Smooth muscle cell (in vitro differentiated cells): ENCODE measurements at regions not wholly inside any gene's neighbourhood (a gene's known extent, or its start where the extent isn't known, plus 50 kb on each side); places are given as distances from the start of the nearest gene placed in this dataset.

Source experiments
- DNase-seq: peaks from one replicate; lab custom pipeline; 2025; ENCODE audit not compliant: unreplicated experiment; lab: John Stamatoyannopoulos, UW
- H2AFZ ChIP-seq: fragments of 200-600 bp; sonication (generic); 2 replicates; pipeline ENCODE4 v1.6.0; 2016; ENCODE audit warnings: antibody characterized with exemption, low read depth, mild to moderate bottlenecking
- H3F3A ChIP-seq: fragments of 200-600 bp; sonication (generic); 2 replicates; pipeline ENCODE4 v1.6.0; 2017; ENCODE audit warnings: antibody characterized with exemption, low read depth
- H3K27ac ChIP-seq: fragments of 200-600 bp; sonication (generic); 2 replicates; pipeline ENCODE4 v1.5.1; 2016; ENCODE audit warnings: low read depth, mild to moderate bottlenecking
- H3K27me3 ChIP-seq: fragments of 200-600 bp; sonication (generic); 2 replicates; pipeline ENCODE4 v1.6.1; 2016; ENCODE audit warnings: low read depth, mild to moderate bottlenecking
- H3K36me3 ChIP-seq: fragments of 200-600 bp; sonication (generic); 2 replicates; pipeline ENCODE4 v1.5.1; 2016; ENCODE audit warnings: low read depth
- H3K4me1 ChIP-seq: fragments of 200-600 bp; sonication (generic); 2 replicates; pipeline ENCODE4 v1.5.1; 2016; ENCODE audit warnings: low read depth
- H3K4me2 ChIP-seq: fragments of 200-600 bp; sonication (generic); 2 replicates; pipeline ENCODE4 v1.6.0; 2016; ENCODE audit warnings: mild to moderate bottlenecking
- H3K4me3 ChIP-seq: fragments of 200-600 bp; sonication (generic); 2 replicates; pipeline ENCODE4 v1.5.1; 2016; ENCODE audit warnings: mild to moderate bottlenecking
- H3K79me2 ChIP-seq: fragments of 200-600 bp; sonication (generic); 2 replicates; pipeline ENCODE4 v1.6.0; 2016; ENCODE audit warnings: low read depth, mild to moderate bottlenecking
- H3K9ac ChIP-seq: fragments of 200-600 bp; sonication (generic); 2 replicates; pipeline ENCODE4 v1.6.0; 2016; ENCODE audit warnings: low read depth
- H3K9me3 ChIP-seq: fragments of 200-600 bp; sonication (generic); replicated peaks from 2 replicates; pipeline ENCODE4 v1.5.1; 2016; ENCODE audit warnings: low read depth
- H4K20me1 ChIP-seq: fragments of 200-600 bp; sonication (generic); 2 replicates; pipeline ENCODE4 v1.6.0; 2016; ENCODE audit warnings: low read depth
- WGBS: methylation state at CpG from one replicate; pipeline ENCODE4 v1.1.7; 2016; ENCODE audit warnings: low lambda C conversion rate; 5-methylcytosine and 5-hydroxymethylcytosine counted together
- TF ChIP-seq, protein P1 (sequence below): fragments of 200-600 bp; sonication (generic); IDR thresholded peaks from 2 replicates; pipeline ENCODE4 v1.5.1; 2017; ENCODE audit warnings: borderline replicate concordance, mild to moderate bottlenecking, antibody characterized with exemption; ENCODE audit not compliant: insufficient read depth, poor library complexity, severe bottlenecking

DNA sequence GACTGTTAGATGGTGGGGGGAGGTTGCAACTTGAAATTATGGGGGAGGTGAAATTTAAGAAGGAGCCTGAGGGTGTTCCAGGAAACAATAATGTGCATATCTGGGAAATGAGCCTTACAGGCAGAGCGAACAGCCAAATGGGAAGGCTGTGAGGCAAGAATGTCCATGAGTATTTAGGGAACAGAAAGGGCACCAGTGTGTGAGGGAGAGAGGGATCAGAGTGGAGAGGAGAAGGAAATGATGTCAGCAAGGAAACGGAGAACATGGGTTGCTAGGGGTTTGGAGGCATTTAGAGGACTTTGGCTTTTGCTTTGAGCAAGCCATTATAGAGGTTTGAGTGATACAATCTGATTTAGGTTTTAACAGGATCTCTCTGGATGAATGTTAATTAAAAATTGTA, 285.4 kb downstream of the TLE4 start:
- Histone ChIP-seq H3K36me3 (no peaks in the 10 kb centered on the region), H2AFZ (no peak overlapping the region), H3K4me3 (no peak overlapping the region), H3F3A (no peaks in the 10 kb centered on the region), H3K9me3 (no peaks in the 10 kb centered on the region), H3K27me3 (no peaks in the 10 kb centered on the region), H3K4me1 (no peaks in the 10 kb centered on the region), H3K9ac (no peak overlapping the region), H3K79me2 (no peaks in the 10 kb centered on the region), H4K20me1 (no peaks in the 10 kb centered on the region), H3K27ac (no peak overlapping the region), H3K4me2 (no peak overlapping the region)
- 89% methylated on average over 2 of the region's 2 CpGs for WGBS
- TF ChIP-seq, protein P1, sequence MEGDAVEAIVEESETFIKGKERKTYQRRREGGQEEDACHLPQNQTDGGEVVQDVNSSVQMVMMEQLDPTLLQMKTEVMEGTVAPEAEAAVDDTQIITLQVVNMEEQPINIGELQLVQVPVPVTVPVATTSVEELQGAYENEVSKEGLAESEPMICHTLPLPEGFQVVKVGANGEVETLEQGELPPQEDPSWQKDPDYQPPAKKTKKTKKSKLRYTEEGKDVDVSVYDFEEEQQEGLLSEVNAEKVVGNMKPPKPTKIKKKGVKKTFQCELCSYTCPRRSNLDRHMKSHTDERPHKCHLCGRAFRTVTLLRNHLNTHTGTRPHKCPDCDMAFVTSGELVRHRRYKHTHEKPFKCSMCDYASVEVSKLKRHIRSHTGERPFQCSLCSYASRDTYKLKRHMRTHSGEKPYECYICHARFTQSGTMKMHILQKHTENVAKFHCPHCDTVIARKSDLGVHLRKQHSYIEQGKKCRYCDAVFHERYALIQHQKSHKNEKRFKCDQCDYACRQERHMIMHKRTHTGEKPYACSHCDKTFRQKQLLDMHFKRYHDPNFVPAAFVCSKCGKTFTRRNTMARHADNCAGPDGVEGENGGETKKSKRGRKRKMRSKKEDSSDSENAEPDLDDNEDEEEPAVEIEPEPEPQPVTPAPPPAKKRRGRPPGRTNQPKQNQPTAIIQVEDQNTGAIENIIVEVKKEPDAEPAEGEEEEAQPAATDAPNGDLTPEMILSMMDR = no peak
- DNase-seq = no peak

DNA sequence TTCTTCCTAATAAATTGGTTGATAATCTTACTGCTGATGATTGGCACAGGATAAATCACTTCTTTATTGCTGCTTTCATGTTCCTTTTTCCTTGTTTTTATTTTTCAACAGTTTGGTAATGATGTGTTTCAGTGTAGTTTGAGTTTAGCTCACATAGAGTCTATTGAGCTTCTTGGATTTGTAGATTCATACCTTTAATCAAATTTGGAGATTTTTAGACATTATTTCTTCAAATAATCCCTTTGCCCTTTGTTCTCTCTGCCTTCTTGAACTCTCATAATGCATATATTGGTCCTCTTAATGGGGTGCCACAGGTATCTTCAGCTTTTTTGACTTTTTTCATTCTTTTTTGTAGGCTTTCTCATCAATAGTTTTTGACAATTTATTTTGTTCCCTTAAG, 275.3 kb downstream of the TLE4 start:
- H3K9me3 ChIP-seq = peaks cover 6% of the 10 kb centered on the region
- no peaks in the 10 kb centered on the region for H3K79me2 ChIP-seq
- no peak overlapping the region for H3K4me3 ChIP-seq
- no peaks in the 10 kb centered on the region for H3K36me3 ChIP-seq
- no peaks in the 10 kb centered on the region for H4K20me1 ChIP-seq
- TF ChIP-seq, protein P1 = no peak
- H3K27ac ChIP-seq = no peak overlapping the region
- no peaks in the 10 kb centered on the region for H3K27me3 ChIP-seq
- H3K4me2 ChIP-seq = no peak overlapping the region
- H3K4me1 ChIP-seq = peaks cover 9% of the 10 kb centered on the region
- no peaks in the 10 kb centered on the region for H3F3A ChIP-seq
- H2AFZ ChIP-seq = no peak overlapping the region
- H3K9ac ChIP-seq = no peak overlapping the region
- no peak for DNase-seq

DNA sequence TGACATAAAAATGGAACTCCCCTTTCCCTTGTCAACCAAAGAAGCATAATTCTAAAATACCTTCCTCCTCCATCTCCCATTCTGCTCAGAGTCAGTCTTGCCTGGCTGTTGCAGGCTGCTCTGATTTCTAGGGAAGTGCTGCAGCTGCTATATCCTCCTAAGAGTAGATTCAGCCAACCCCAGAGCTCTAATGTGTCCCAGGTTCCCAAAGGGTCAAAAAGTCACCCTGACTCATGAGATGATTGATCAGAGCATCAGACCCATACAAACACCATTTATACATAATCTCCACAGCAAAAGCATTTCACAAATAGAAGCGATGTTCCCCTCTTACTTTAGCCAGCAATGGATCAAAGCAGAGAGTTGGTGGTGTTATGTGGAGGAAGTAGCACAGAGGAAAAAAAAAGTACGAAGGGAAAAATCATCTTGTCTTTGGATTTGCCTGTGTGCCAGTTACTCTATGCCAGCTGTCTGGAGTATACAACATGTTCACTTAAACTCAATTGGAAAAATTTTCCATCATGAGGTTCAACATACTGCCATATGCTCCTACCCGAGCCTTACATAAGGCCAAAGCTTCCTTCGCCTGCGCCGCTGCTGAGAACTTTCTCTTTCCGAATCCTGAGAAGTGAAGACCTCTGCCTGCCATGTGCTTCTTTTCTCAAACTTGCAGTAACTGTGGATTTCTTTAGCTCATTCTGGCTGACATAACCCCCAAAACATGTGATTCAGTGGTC, 258.0 kb downstream of the TLE4 start:
- no peaks in the 10 kb centered on the region for H3K79me2 ChIP-seq
- no peak overlapping the region for H3K27ac ChIP-seq
- H3K9ac ChIP-seq = no peak overlapping the region
- TF ChIP-seq, protein P1 = no peak
- H3K4me1 ChIP-seq = peaks cover 4% of the 10 kb centered on the region
- WGBS = 96% methylated on average over 7 of the region's 7 CpGs
- H3K36me3 ChIP-seq = no peaks in the 10 kb centered on the region
- H3K4me3 ChIP-seq = no peak overlapping the region
- H3F3A ChIP-seq = no peaks in the 10 kb centered on the region
- no peak for DNase-seq
- H3K9me3 ChIP-seq = no peaks in the 10 kb centered on the region
- no peaks in the 10 kb centered on the region for H3K27me3 ChIP-seq
- no peak overlapping the region for H2AFZ ChIP-seq
- H4K20me1 ChIP-seq = no peaks in the 10 kb centered on the region
- H3K4me2 ChIP-seq = no peak overlapping the region

DNA sequence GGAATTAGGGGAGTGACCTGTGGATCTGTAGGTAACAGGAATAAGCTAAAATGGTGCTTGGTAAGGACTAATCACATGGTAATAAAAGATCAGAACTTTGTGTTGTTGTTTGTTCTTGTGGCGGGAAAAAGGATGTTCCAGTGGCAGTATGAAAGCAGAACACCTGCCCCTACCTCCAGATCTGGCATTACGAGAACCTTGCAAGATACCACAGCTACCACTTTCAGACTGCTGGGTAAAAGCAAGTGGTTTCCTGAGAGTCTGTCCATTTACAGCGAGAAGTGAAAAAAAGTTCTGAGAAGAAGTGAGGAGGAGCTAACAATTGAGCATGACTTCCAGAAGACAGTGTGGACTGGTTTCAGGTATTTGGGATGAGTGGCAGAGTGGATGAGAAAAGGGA, 252.5 kb downstream of the TLE4 start:
- no peaks in the 10 kb centered on the region for H3K36me3 ChIP-seq
- no peaks in the 10 kb centered on the region for H4K20me1 ChIP-seq
- no peak for DNase-seq
- no peaks in the 10 kb centered on the region for H3K4me1 ChIP-seq
- no peaks in the 10 kb centered on the region for H3K9me3 ChIP-seq
- WGBS = 89% methylated on average over 3 of the region's 3 CpGs
- TF ChIP-seq, protein P1 = no peak
- H3K79me2 ChIP-seq = no peaks in the 10 kb centered on the region
- H3K9ac ChIP-seq = no peak overlapping the region
- no peak overlapping the region for H2AFZ ChIP-seq
- H3F3A ChIP-seq = no peaks in the 10 kb centered on the region
- no peak overlapping the region for H3K4me2 ChIP-seq
- no peak overlapping the region for H3K4me3 ChIP-seq
- H3K27me3 ChIP-seq = no peaks in the 10 kb centered on the region
- no peak overlapping the region for H3K27ac ChIP-seq
